ENCODE measurements at regions not wholly inside any gene's neighbourhood (a gene's known extent, or its start where the extent isn't known, plus 50 kb on each side); places are given as distances from the start of the nearest gene placed in this dataset.
"Not testable (repeated sequence)": the region's sequence is repeated elsewhere in the genome, so short reads cannot be mapped to it uniquely, and the experiment has no call there.

DNA sequence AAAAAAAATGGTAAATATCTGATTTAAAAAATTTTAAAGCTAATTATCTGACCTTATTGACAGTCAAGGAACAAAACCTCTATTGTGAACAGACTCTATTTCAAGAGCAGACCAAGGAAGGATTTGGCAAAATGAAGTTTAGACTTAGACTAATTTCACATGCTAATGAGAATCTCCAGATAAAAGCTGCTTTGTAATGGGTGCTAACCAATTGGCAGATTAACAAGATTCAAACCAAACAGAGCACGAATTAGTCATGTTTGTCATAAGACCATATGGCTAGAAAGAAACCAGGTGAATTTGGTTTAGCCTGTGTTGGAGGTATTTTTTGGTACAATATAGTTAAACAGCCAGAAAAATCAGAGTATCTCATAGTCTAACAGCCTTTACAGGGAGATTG, 429.1 kb upstream of the NFE2L3 start:
- DNase-seq, result no peak

DNA sequence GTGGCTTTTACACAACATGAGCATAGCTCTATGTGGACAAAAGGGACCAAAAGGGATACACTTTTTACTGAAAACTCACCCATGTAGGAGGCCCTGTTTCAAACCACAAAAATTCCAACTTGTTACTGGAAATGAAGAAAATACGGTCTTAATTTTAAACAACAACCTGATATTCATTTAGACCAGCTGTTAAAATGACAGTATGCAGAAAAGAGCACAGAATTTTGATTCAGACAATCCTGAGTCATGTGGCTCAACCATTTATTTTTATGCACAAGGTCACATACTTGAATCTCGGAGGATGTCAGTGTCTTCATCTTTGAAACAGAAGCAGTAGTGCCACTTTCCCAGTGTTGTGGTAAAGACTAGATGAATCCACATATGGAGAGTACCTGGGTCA, 426.5 kb upstream of the NFE2L3 start:
- DNase-seq, result no peak

DNA sequence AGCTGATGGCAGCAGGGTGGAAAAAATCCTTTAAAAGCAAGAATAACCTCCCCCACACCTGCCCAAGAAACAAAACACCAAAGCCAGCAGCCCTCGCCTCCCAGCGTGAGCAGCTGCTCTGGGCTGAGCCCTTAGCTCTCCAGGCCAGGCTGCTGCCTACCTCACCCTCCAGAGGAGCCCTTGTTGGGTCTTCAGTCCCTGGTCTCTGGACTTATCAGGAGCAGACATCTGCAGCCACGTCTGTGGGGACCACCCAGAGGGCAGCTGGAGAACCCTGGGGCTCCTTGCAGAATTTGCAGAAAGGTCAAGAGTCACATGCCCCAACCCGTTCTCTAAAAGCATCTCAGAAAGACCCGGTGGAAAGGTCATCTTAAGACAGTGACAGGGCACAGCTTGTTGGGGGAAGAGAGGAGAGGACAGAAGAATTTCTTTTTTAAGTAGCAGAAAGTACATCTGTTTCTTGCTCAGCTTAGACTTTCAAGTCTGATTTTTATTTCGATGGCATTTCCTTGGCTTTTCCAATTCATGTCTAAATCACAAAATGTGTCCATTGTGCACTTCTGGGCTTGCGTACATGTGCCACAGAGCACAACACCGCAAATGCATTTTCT, 425.7 kb upstream of the NFE2L3 start:
- no peak for DNase-seq

DNA sequence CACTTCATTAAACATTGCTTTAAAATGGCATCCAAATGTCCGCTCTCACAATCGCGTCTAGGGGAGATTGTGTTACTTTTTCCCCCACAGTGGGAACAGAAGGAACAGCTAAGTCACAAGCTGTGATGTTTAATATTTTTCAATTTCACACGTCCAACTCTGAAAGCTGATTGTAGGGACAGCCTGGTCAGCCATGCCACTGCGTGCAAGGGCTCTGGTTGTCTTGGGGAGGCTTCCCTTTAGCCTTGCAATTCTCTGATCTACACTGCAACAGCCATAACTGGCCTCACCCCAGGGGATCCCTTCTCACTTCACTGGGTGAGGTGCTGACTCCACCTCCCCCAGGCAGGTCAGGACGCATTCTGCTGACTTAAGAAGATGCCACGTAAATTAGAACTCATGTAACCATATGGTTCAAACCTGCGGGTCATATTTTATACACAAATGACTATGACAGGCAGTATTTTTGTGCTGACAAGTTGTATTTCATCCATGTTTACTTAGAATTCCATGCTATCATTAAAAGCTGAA, 425.2 kb upstream of the NFE2L3 start:
- DNase-seq, result no peak

DNA sequence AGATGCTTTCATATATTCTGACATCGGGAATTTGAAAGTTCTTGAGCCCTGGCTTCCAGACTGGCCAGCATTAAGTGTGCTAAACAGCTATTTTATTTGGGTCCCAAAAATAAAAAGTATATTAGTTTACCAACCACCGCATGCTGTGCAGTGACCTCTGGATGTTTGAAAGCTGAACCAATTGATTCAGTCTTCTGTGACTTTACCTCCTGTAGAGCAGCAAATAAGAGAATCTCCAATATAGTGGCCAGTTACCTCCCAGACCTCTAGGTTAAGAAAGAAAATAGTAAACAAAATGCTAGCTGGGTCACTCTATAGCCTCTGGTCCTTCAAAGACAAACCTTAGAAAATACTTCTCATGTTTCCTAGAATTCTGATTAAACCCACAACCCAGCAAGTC, 424.6 kb upstream of the NFE2L3 start:
- no peak for DNase-seq

DNA sequence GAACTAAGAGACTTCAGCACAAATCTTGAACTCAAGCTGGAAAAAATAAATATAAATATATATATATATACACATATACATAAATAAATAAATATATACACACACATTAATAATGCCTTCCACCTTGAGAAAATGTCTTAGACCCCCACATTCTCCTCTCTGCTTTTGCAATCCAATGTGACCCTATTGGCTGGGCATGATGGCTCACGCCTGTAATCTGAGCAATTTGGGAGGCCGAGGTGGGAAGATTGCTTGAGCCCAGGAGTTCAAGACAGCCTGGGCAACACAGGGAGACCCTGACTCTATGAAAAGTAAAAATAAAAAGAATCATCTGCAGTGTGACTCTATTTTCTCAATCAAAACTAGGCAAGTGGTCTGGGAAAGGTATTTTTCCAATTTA, 424.1 kb upstream of the NFE2L3 start:
- no peak for DNase-seq

DNA sequence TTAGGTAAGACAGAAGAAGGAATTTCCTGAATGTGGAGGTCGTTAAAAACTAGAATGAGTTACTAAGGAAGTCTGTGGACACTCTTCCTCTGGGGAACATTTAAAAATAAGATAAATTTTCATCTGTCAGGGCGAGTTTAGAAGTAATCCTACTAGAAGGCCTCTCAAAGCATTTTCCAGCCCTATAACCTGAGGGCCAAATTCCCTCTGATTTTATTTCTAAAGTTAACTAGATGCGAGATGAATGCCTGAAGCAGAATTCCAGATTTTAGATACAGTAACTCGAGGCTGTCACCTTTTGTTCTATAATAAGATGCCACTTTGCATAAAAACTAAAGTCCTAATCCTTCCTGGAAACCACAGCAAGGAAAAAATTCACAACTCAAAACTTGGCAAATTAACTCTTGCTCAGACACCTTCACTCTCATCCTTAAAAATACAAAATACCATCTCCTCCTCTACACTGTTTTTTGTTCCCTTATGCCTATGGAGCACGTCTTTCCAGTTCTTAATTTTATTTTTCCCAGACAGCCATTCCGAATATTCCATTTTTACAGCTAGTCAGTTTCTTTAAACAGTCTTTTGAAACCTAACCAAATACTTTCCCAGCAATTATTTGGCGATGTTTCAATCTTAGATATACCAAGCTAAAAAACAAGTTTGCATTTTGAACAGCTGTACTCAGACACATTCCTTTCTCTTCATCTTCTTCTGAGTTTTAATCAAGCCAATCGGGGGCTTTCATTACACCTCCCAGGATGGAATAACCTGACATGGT, 420.7 kb upstream of the NFE2L3 start:
- no peak for DNase-seq

DNA sequence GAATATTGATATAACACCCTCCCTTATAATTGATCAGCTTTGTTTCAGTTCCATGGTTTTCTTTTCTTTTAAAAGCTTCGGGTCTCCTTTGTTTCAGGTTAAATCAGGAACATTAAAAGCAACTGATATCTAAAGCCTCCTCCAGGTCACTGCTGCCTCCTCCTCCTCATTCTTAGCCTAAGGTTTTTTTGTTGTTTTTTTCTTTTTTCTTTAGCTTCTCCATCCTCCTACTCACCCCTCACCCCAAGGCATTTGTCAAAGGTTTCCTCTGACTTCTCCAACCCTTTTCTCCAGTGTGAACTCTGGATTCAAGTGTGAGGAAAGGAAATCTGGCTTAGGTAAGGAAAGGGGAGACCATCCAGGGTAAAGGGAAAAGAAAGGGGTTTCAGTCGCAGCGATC, 420.2 kb upstream of the NFE2L3 start:
- no peak for DNase-seq

DNA sequence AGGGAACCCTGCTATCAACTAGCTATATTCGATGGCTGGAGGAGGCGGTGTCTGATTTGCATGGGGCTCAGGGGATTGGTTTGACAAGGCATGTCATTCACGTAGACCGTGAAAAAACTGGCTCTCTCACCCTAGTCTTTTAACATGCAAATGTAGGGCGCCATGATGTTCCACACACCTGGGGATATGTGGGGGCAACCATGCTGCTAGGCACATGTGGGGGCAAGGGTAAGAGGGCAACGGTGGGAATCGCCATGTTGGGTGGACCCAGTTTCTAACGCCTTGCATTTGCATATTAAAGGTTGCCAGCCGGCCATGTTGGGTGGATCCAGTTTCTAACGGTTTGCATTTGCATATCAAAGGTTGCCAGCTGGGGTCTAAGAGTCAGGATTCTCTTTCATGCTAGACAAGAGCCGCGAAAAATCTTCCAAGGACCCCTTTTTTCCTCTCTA, 419.2 kb upstream of the NFE2L3 start:
- DNase-seq, result no peak

DNA sequence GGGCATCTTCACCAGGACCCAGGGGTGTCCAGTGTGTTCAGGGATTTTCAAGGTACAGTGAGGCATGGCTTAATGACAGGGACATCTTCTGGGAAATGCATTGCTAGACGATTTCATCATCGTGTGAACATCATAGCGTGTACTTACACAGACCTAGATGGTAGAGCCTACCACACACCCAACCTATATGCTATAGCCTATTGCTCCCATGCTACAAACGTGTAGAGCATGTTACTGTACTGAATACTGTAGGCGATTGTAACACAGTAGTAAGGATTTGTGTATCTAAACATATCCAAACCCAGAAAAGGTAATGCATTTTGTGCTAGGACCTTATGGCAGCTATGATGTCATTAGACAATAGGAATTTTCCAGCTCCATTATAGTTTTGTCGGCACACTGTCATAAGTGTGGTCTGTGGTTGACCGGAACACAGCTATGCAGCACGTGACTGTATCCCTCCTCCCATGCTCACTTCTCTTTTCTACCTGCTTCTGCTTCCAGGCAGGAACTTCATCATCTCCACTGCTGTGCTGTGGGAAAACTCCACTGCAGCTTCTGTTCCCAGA, 416.2 kb upstream of the NFE2L3 start:
- no peak for DNase-seq

DNA sequence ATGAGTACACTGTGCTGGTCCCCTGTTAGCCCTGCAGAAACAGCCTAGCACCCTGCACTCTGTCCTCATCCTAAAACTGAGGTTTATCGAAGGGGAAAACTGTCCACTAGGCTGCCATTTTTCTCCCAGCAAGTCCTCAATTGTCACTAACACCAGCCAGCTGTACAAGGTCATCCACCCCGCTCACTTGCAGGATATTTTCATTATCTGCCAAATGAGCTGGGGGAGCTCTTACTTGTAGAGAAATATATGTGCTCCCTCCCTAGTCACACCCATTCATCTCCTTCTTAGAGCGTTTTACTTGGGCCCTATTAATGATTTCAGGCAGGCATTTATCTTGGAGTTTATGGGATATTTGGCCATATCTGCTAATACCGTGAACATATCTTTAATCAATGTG, 413.5 kb upstream of the NFE2L3 start:
- no peak for DNase-seq

DNA sequence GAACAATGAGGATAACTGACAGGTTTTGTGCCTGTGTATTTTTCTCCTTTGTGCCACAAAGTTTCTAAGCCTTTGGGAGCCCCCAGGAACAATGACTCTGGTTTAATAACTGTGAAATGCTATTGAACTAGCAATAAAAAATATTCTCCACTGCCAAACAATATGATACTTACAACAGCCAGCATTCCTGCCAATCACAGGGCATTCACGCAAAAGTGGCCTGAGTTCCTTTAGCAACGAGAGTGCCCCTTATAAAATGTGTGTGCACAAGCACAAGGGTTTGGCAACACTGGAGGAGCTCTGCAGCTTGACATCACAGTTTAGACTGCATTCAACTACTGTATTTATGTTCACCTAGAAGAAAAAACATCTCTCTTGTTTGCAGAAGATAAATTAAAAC, 412.9 kb upstream of the NFE2L3 start:
- no peak for DNase-seq

DNA sequence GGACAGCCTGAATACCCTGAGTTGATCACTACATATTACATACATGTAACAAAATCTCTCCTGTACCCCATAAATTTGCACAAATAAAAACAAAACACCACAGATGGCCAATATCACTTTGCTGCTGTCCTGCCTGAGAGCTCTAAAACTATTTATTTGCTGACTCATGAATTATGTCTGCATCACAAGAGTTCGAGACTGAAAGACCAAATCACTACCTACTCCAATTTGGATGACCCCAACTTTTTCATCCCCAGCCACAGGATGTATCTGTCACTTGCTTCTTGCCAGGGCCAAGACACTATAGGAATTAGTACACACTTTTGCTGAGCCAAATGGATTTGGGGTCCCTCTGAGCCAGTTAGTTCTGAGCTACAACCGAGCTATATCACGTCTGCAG, 409.7 kb upstream of the NFE2L3 start:
- DNase-seq, result no peak

DNA sequence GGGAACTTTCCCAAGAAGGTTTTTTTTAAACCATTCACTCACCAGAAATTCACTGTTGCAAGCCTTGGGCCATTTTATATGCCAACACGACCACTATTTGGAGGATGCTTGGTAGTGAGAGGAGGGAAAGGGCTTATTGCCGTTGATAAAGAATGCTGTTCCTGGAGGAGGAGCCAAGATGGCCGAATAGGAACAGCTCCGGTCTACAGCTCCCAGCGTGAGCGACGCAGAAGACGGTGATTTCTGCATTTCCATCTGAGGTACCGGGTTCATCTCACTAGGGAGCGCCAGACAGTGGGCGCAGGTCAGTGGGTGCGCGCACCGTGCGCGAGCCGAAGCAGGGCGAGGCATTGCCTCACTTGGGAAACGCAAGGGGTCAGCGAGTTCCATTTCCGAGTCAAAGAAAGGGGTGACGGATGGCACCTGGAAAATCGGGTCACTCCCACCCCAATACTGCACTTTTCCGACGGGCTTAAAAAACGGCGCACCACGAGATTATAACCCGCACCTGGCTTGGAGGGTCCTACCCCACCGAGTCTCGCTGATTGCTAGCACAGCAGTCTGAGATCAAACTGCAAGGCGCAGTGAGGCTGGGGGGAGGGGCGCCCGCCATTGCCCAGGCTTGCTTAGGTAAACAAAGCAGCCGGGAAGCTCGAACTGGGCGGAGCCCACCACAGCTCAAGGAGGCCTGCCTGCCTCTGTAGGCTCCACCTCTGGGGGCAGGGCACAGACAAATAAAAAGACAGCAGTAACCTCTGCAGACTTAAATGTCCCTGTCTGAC, 408.1 kb upstream of the NFE2L3 start:
- DNase-seq, result not testable (repeated sequence)

DNA sequence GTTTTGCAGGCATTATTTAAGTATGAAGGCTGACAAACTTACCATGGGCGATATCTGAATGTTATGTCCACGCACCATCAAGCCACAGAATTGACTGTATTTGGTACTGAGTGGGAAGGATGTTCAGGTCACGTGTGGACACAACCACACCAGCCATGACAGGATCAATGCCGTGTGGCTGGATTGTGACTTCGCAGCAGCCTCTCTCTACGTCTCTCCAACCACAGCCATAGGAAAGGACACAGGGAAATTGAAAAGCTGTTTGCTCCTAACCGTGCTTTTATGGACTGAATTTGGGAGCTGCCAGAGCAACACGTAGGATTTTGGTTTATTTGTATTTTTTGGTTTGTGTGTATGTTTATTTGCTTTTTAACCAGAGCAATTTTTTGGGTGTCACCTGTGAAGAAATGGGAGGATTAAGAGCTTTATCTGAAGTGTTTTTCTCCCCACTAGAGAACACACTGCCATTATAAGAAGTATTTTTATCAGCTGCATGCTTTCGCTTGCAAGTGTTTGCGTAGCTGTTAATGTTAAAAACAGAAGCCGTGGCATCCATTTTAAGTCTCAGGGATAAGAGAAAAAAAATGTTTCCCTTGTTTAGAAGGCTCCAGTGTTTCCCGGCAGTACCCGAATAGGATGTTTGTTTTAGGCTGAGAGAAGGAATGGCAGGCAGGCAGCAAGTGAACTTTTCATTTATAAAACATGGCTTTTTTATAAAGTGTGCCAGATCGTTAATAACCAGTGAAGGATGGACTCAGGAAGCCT, 401.1 kb upstream of the NFE2L3 start:
- DNase-seq, result no peak

DNA sequence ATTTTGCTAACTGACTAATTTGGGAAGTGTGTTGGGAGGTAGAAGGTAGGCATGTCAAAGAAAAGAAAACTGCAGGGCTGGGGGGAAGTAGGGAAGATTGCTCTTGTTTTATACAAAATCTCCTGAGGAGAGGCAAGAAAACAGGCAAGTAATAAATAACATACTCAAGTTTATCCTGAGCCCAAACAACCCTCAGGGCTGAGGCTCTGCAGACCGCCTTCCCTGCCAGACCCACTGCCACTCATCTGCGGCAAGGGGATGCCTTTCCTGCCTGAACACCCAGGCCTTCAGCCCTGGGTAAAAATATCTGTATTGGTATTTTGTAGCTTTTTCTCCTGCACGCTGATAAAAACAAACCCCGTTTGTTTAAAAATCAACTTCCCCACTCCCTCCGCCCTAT, 399.8 kb upstream of the NFE2L3 start:
- no peak for DNase-seq

DNA sequence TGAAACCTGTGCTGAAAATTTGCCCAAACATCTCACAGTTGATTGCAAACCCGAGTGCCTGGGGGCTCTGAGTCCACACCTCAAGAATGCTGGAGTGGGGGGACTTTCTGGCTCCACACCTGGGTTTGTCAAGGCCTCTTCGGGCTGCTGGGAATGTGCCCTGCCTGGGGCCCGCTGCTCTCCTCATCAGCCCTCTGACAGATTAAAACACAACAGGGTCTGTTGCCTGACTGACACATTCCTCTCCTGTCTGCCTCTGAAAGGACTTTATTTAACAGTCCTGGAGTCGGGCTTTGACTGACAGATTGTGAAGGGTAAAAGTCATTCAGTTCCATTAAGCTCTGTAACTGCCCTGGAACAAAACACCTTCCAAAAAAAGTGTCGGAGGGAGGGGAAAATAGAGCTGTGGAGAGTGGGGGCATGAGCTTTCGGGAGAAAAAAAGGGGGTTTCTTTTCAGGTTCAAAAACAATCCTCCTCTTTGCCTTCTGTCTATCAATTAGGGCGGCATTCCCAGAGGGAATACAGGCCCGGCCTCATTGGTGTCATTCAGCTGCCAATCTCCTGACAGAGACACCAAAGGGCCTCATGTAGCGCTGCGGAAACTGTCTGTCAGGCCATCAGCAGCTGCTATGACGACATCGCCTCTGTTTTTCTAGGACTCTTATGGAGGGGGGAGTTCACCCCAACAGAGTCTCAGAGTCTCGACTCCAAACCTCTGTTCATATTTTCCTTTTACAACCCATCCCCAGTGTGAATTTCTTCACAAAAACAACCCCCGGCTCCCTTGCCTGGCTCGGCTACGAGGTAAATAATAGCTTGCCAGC, 398.8 kb upstream of the NFE2L3 start:
- DNase-seq, result no peak

DNA sequence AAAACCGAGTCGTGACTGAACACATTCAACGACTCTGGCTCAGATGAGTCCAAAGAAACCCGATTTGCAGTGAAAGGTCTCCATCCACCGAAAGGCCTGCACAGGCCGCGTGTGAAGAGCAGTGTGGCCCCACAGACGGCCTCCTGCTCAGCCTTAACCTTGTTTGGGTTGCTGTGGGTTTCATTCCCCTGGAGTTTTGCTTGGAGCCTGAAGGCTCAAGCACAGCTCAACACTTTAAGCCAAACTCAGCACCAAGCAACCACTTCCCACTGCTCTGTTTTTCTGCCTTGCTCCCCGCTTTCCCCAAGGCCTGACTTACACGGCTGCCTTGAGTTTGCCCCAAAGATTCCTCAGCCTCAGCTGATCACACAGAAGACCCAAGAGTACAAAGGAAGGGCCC, 398.2 kb upstream of the NFE2L3 start:
- DNase-seq, result no peak

DNA sequence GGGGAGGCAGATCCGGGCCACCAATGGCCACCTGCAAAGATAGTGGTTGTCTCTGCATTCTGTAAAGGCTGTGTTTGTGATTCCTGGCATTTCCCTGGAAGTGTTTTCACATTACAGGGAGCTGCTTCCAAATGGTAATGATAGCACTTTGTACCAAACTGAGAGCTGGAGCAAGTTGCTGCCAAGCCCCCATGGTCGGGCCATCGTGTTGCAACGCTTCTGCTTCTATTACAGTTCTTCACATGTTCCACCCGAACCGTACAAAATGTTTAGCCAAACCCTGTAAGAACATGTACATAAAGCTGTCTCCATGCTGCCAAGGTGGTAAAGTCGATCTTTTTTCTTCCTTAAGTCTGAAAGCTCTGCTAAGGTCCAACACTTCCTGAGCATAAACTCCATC, 397.7 kb upstream of the NFE2L3 start:
- DNase-seq, result no peak

DNA sequence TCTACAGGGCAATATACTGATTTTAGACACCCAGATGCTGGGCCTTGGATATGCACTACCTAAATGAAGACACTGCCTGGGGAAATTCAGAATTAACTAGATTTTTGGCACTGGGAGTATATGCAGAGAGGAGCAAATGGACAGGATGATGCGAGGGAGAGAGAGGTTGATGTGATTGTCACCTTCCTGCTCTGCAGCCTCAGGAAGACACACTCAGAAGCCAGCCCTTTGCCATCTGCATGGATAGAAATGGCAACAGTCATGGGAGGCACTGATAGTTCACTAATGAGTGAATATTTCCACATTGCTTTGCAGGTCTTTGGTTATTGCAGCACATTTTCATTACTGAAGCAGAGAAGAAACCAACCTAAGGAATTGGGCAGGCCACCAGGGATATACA, 397.2 kb upstream of the NFE2L3 start:
- no peak for DNase-seq

DNA sequence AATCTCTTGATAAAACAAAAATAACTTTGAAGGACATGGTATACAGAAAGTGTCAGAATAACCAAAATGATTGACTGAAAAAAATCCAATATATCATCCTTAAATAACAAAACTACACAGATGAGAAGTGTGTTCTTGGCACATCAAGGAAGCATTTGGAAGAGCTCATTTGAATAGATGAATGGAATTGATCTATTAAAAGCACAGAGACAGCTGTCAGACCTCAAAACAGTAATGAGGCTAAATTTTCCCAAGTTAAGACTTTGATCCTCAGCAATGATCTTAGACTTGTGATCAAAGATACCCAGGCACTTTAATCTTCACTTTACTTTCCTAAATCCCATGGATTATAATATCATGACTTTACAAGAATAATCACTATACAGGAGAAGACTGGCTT, 395.4 kb upstream of the NFE2L3 start:
- DNase-seq, result no peak

DNA sequence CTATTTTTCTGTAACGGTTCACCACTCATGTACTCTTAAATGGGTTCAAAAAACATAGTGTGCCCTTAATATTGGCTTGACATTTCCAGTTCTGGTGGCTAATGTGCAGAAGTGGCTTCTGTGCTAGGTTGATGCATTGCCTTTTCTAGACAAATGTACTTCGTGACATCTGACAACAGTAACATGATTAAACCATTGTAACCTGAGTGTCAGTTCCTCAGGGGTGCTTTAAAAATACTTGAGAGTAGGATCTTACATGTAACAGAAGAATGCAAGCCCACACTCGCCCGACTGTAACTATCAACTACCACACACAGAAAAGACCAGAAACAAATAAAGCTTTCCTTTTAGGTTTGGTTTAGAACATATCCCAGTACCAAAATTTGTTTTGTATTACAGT, 393.4 kb upstream of the NFE2L3 start:
- DNase-seq, result no peak
